ENCODE measurements at regions not wholly inside any gene's neighbourhood (a gene's known extent, or its start where the extent isn't known, plus 50 kb on each side); places are given as distances from the start of the nearest gene placed in this dataset.

GRCh38 chr5:164741376-164741775 is 1236.0 kb downstream of the MAT2B start:
- DNase-seq, result no peak
- ATAC-seq, result no peak
- CTCF ChIA-PET, result no interaction called here
- H3K36me3 Mint-ChIP-seq (ENCODE audit: low read depth), result no peaks in the 10 kb centered on the region
- no peak overlapping the region for H3K4me3 Mint-ChIP-seq
- H3K9me3 Mint-ChIP-seq (ENCODE audit: insufficient read depth), result no peaks in the 10 kb centered on the region
- no peak overlapping the region for H3K27ac Mint-ChIP-seq
- no peaks in the 10 kb centered on the region for H3K27me3 Mint-ChIP-seq (ENCODE audit: low read depth)
- peaks cover 9% of the 10 kb centered on the region for H3K4me1 Mint-ChIP-seq (ENCODE audit: low read depth)
- POLR2A ChIA-PET, result no interaction called here

DNA sequence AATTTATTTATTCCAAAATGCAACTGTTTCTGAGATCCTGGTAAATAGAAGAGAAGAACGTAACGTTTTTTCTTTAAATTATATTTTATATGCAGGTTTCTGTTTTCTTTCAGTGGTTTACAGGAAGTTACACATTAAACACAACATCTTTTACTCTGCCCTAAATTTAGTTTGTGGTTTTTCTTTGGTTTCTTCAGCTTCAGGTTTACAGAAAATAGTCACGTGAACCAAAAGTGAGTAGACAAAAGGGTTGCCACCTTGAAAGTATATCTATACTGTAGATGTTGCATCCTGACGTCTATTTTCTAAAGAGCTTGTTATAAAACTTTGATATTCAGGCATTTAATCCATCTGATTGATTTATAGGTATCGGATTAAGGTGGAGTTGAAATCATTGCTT is 1236.6 kb downstream of the MAT2B start:
- H3K27me3 Mint-ChIP-seq (ENCODE audit: low read depth), result no peaks in the 10 kb centered on the region
- ChIA-PET CTCF (no interaction called here), POLR2A (no interaction called here)
- H3K9me3 Mint-ChIP-seq (ENCODE audit: insufficient read depth), result no peaks in the 10 kb centered on the region
- H3K4me3 Mint-ChIP-seq, result no peak overlapping the region
- DNase-seq, result no peak
- peaks cover 9% of the 10 kb centered on the region for H3K4me1 Mint-ChIP-seq (ENCODE audit: low read depth)
- H3K36me3 Mint-ChIP-seq (ENCODE audit: low read depth), result no peaks in the 10 kb centered on the region
- no peak overlapping the region for H3K27ac Mint-ChIP-seq
- no peak for ATAC-seq

GRCh38 chr5:164746723-164747122 is 1241.3 kb downstream of the MAT2B start:
- H3K27ac Mint-ChIP-seq, result no peak overlapping the region
- H3K36me3 Mint-ChIP-seq (ENCODE audit: low read depth), result no peaks in the 10 kb centered on the region
- CTCF ChIA-PET, result no interaction called here

GRCh38 chr5:164747371-164747770 is 1242.0 kb downstream of the MAT2B start:
- Mint-ChIP-seq H3K27ac (no peak overlapping the region), H3K4me1 (ENCODE audit: low read depth) (peaks cover under 1% of the 10 kb centered on the region), H3K4me3 (no peak overlapping the region), H3K27me3 (ENCODE audit: low read depth) (no peaks in the 10 kb centered on the region), H3K9me3 (ENCODE audit: insufficient read depth) (no peaks in the 10 kb centered on the region), H3K36me3 (ENCODE audit: low read depth) (no peaks in the 10 kb centered on the region)
- POLR2A ChIA-PET, result no interaction called here
- ATAC-seq (no peak), DNase-seq (no peak)
- CTCF ChIA-PET, result no interaction called here

More at GRCh38 chr5:164746723-164747122, 1241.3 kb downstream of the MAT2B start:
- Mint-ChIP-seq H3K4me3 (no peak overlapping the region), H3K27me3 (ENCODE audit: low read depth) (no peaks in the 10 kb centered on the region), H3K9me3 (ENCODE audit: insufficient read depth) (no peaks in the 10 kb centered on the region), H3K4me1 (ENCODE audit: low read depth) (peaks cover 5% of the 10 kb centered on the region)
- DNase-seq (no peak), ATAC-seq (no peak)
- POLR2A ChIA-PET, result no interaction called here

GRCh38 chr5:164748861-164749260 is 1243.4 kb downstream of the MAT2B start:
- Mint-ChIP-seq H3K27me3 (ENCODE audit: low read depth) (no peaks in the 10 kb centered on the region), H3K27ac (no peak overlapping the region), H3K4me3 (no peak overlapping the region), H3K4me1 (ENCODE audit: low read depth) (no peaks in the 10 kb centered on the region), H3K9me3 (ENCODE audit: insufficient read depth) (no peaks in the 10 kb centered on the region), H3K36me3 (ENCODE audit: low read depth) (no peaks in the 10 kb centered on the region)
- POLR2A ChIA-PET, result no interaction called here
- CTCF ChIA-PET, result no interaction called here
- DNase-seq (no peak), ATAC-seq (no peak)

DNA sequence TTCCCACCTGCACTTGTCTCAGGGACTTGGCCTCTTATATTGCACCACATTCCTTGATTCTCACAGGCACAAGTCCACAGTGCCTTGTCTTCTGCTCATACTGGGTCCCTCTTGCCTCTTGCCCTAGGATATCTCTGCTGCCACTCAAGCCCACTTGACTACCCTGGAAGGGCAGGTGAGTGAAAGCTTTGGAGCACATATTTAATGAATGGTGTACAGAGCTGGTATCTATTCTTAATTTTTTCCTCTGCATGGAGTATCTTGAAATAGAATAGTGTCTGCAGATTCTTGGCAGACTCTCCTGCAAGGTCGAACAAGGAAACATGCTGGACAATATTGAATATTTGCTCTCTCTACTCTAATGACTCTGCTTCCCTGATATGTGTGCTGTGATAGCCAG is 1248.0 kb downstream of the MAT2B start:
- H3K4me3 Mint-ChIP-seq, result no peak overlapping the region
- ATAC-seq (no peak), DNase-seq (no peak)
- no peaks in the 10 kb centered on the region for H3K27me3 Mint-ChIP-seq (ENCODE audit: low read depth)
- H3K9me3 Mint-ChIP-seq (ENCODE audit: insufficient read depth), result no peaks in the 10 kb centered on the region
- POLR2A ChIA-PET, result no interaction called here
- no peak overlapping the region for H3K27ac Mint-ChIP-seq
- H3K36me3 Mint-ChIP-seq (ENCODE audit: low read depth), result no peaks in the 10 kb centered on the region
- H3K4me1 Mint-ChIP-seq (ENCODE audit: low read depth), result no peaks in the 10 kb centered on the region
- CTCF ChIA-PET, result interaction anchor here (0.6 kb wide), 1 partner anchor 377 kb away, joined by 3 read pairs; no protein-coding TSS in a partner anchor

- peaks cover 14% of the 10 kb centered on the region for H3K9me3 Mint-ChIP-seq (ENCODE audit: insufficient read depth)
- ChIA-PET POLR2A (no interaction called here), CTCF (no interaction called here)
Observed at GRCh38 chr5:164763206-164763605, 1257.8 kb downstream of the MAT2B start.

DNA sequence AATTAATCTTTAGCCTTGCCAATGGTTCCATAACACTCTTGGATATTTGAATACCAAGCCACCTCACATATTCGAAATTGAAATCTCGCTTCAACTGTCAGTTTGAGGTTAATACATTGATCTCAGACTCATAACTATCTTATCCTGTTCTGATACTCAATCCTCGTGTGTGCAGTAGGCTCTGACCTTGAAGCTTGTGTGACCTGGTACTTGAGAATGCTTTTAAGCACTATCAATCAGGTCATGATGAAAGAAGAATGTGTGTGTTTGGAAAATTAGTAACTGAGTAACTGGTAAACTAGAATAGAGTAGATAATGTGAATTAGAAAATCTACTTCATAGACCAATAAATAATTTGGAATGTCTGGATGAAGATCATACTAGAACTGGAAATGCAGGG is 1266.7 kb downstream of the MAT2B start:
- Mint-ChIP-seq H3K27me3 (ENCODE audit: low read depth) (no peaks in the 10 kb centered on the region), H3K4me1 (ENCODE audit: low read depth) (no peaks in the 10 kb centered on the region), H3K9me3 (ENCODE audit: insufficient read depth) (peaks cover 8% of the 10 kb centered on the region), H3K4me3 (no peak overlapping the region), H3K36me3 (ENCODE audit: low read depth) (no peaks in the 10 kb centered on the region), H3K27ac (no peak overlapping the region)
- no peak for ATAC-seq
- ChIA-PET CTCF (no interaction called here), POLR2A (no interaction called here)
- DNase-seq, result no peak

More at GRCh38 chr5:164763206-164763605, 1257.8 kb downstream of the MAT2B start:
- ATAC-seq (no peak), DNase-seq (no peak)
- H3K36me3 Mint-ChIP-seq (ENCODE audit: low read depth), result no peaks in the 10 kb centered on the region
- no peaks in the 10 kb centered on the region for H3K4me1 Mint-ChIP-seq (ENCODE audit: low read depth)
- no peak overlapping the region for H3K27ac Mint-ChIP-seq
- H3K27me3 Mint-ChIP-seq (ENCODE audit: low read depth), result no peaks in the 10 kb centered on the region
- H3K4me3 Mint-ChIP-seq, result no peak overlapping the region

DNA sequence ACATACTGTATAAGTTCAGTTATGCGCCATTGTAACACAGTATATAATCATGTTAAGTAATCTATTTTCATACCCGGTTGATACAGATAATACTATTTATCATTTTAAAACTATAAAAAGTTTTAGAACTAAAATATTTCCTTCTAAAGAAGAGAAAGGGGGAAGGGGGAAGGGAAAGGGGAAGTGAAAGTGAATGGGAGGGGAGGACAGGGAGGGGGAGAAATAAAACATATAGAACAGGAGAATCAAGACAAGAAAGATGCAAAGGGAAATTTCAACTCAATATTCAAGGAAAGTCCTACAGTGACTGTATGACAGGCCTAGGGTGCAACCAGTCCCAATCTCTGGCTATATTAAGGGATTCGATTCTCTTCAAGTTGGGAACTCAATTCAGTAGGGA is 1278.8 kb downstream of the MAT2B start:
- POLR2A ChIA-PET, result no interaction called here
- ATAC-seq, result no peak

GRCh38 chr5:164798110-164798509 is 1292.7 kb downstream of the MAT2B start:
- no peaks in the 10 kb centered on the region for H3K4me1 Mint-ChIP-seq (ENCODE audit: low read depth)
- POLR2A ChIA-PET, result no interaction called here
- H3K27ac Mint-ChIP-seq, result no peak overlapping the region
- H3K36me3 Mint-ChIP-seq (ENCODE audit: low read depth), result no peaks in the 10 kb centered on the region
- no peak overlapping the region for H3K4me3 Mint-ChIP-seq
- no peak for DNase-seq
- no peak for ATAC-seq
- no peaks in the 10 kb centered on the region for H3K27me3 Mint-ChIP-seq (ENCODE audit: low read depth)
- peaks cover 10% of the 10 kb centered on the region for H3K9me3 Mint-ChIP-seq (ENCODE audit: insufficient read depth)
- CTCF ChIA-PET, result no interaction called here

More for the DNA sequence above, 1278.8 kb downstream of the MAT2B start:
- Mint-ChIP-seq H3K36me3 (ENCODE audit: low read depth) (no peaks in the 10 kb centered on the region), H3K27ac (no peak overlapping the region), H3K4me3 (no peak overlapping the region), H3K27me3 (ENCODE audit: low read depth) (no peaks in the 10 kb centered on the region), H3K4me1 (ENCODE audit: low read depth) (no peaks in the 10 kb centered on the region), H3K9me3 (ENCODE audit: insufficient read depth) (no peaks in the 10 kb centered on the region)
- CTCF ChIA-PET, result no interaction called here
- DNase-seq, result no peak

DNA sequence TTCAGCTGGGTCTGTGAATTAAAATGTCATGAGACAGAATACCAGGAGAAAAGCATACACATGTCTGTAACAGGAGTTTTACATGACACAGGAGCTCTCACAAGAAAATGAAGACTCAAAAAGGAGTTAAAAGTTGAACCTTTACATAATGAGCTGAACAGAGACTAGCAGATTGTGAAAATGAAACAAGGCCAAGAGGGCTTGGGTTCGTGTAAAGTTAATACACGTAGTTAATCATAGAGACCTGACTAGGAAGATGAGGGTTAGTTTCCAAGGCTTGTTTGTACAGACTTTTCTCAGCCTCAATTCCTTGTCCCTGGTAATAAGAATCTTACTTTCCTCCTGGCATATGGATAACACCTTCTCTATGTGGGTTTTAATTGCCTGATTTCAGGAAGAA is 1294.0 kb downstream of the MAT2B start:
- CTCF ChIA-PET, result interaction anchor here (0.9 kb wide), 1 partner anchor 25 kb away, joined by 3 read pairs; no protein-coding TSS in a partner anchor
- DNase-seq, result no peak
- POLR2A ChIA-PET, result no interaction called here
- Mint-ChIP-seq H3K27me3 (ENCODE audit: low read depth) (no peaks in the 10 kb centered on the region), H3K27ac (no peak overlapping the region), H3K36me3 (ENCODE audit: low read depth) (no peaks in the 10 kb centered on the region), H3K9me3 (ENCODE audit: insufficient read depth) (peaks cover 10% of the 10 kb centered on the region), H3K4me3 (no peak overlapping the region), H3K4me1 (ENCODE audit: low read depth) (no peaks in the 10 kb centered on the region)
- ATAC-seq, result no peak

DNA sequence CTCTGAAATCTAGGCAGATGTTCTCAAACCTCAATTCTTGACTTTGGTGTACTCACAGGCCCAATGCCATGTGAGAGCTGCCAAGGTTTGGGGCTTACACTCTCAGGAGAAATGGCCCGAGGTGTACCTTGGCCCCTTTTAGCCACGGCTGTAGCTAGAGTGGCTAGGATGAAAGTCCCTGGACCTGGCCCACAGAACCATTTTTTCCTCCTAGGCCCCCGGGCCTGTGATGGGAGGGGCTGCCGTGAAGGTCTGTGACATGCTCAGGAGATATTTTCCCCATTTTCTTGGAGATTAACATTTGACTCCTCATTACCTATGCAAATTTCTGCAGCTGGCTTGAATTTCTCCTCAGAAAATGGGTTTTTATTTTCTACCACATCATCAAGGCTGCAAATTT is 1296.5 kb downstream of the MAT2B start:
- H3K27me3 Mint-ChIP-seq (ENCODE audit: low read depth), result no peaks in the 10 kb centered on the region
- CTCF ChIA-PET, result no interaction called here
- POLR2A ChIA-PET, result no interaction called here
- H3K4me3 Mint-ChIP-seq, result no peak overlapping the region
- H3K27ac Mint-ChIP-seq, result no peak overlapping the region
- H3K36me3 Mint-ChIP-seq (ENCODE audit: low read depth), result no peaks in the 10 kb centered on the region
- H3K4me1 Mint-ChIP-seq (ENCODE audit: low read depth), result no peaks in the 10 kb centered on the region
- H3K9me3 Mint-ChIP-seq (ENCODE audit: insufficient read depth), result peaks cover 10% of the 10 kb centered on the region
- ATAC-seq (no peak), DNase-seq (no peak)

- peaks cover 4% of the 10 kb centered on the region for H3K9me3 Mint-ChIP-seq (ENCODE audit: insufficient read depth)
- POLR2A ChIA-PET, result no interaction called here
- H3K4me3 Mint-ChIP-seq, result no peak overlapping the region
Observed at GRCh38 chr5:164809821-164810220, 1304.4 kb downstream of the MAT2B start.

More at GRCh38 chr5:164809821-164810220, 1304.4 kb downstream of the MAT2B start:
- Mint-ChIP-seq H3K36me3 (ENCODE audit: low read depth) (no peaks in the 10 kb centered on the region), H3K4me1 (ENCODE audit: low read depth) (no peaks in the 10 kb centered on the region), H3K27me3 (ENCODE audit: low read depth) (no peaks in the 10 kb centered on the region), H3K27ac (no peak overlapping the region)
- ATAC-seq (no peak), DNase-seq (no peak)
- CTCF ChIA-PET, result no interaction called here

Data from activated CD8-positive, alpha-beta T cell treated with anti-CD3 and anti-CD28 coated beads, Interleukin-2, amount 10 ng/mL, durations not matched to agents 7 days and 5 days (primary cell).